ENCODE measurements at regions not wholly inside any gene's neighbourhood (a gene's known extent, or its start where the extent isn't known, plus 50 kb on each side); places are given as distances from the start of the nearest gene placed in this dataset.
"Not testable (repeated sequence)": the region's sequence is repeated elsewhere in the genome, so short reads cannot be mapped to it uniquely, and the experiment has no call there.

GRCh38 chr2:220347626-220348025 is 720.2 kb downstream of the SLC4A3 start:
- DNase-seq (ENCODE audit: low spot score): no peak

- DNase-seq (ENCODE audit: low spot score): no peak
Observed at GRCh38 chr2:220348206-220348605, 720.8 kb downstream of the SLC4A3 start.

GRCh38 chr2:220353897-220354296 is 726.5 kb downstream of the SLC4A3 start:
- no peak for DNase-seq (ENCODE audit: low spot score)

GRCh38 chr2:220356076-220356475 is 728.6 kb downstream of the SLC4A3 start:
- DNase-seq (ENCODE audit: low spot score): no peak

- DNase-seq (ENCODE audit: low spot score): no peak
Observed at GRCh38 chr2:220365023-220365422, 737.6 kb downstream of the SLC4A3 start.

- DNase-seq (ENCODE audit: low spot score): no peak
Observed at GRCh38 chr2:220366765-220367164, 739.3 kb downstream of the SLC4A3 start.

- DNase-seq (ENCODE audit: low spot score): no peak
Observed at GRCh38 chr2:220370764-220371163, 743.3 kb downstream of the SLC4A3 start.

GRCh38 chr2:220371211-220371610 is 743.8 kb downstream of the SLC4A3 start:
- no peak for DNase-seq (ENCODE audit: low spot score)

GRCh38 chr2:220373878-220374277 is 746.4 kb downstream of the SLC4A3 start:
- no peak for DNase-seq (ENCODE audit: low spot score)

- DNase-seq (ENCODE audit: low spot score): no peak
Observed at GRCh38 chr2:220374282-220374681, 746.9 kb downstream of the SLC4A3 start.

GRCh38 chr2:220377482-220378155 is 750.2 kb downstream of the SLC4A3 start:
- no peak for DNase-seq (ENCODE audit: low spot score)

GRCh38 chr2:220387758-220388157 is 760.3 kb downstream of the SLC4A3 start:
- DNase-seq (ENCODE audit: low spot score): not testable (repeated sequence)

GRCh38 chr2:220393711-220394110 is 766.3 kb downstream of the SLC4A3 start:
- DNase-seq (ENCODE audit: low spot score): no peak

GRCh38 chr2:220394433-220394832 is 767.0 kb downstream of the SLC4A3 start:
- no peak for DNase-seq (ENCODE audit: low spot score)

- DNase-seq (ENCODE audit: low spot score): no peak
Observed at GRCh38 chr2:220396287-220396686, 768.9 kb downstream of the SLC4A3 start.

- no peak for DNase-seq (ENCODE audit: low spot score)
Observed at GRCh38 chr2:220410296-220410695, 782.9 kb downstream of the SLC4A3 start.

- DNase-seq (ENCODE audit: low spot score): no peak
Observed at GRCh38 chr2:220417503-220417902, 790.1 kb downstream of the SLC4A3 start.

- no peak for DNase-seq (ENCODE audit: low spot score)
Observed at GRCh38 chr2:220419647-220420046, 792.2 kb downstream of the SLC4A3 start.

GRCh38 chr2:220420820-220421219 is 793.4 kb downstream of the SLC4A3 start:
- DNase-seq (ENCODE audit: low spot score): no peak

GRCh38 chr2:220422676-220423075 is 795.2 kb downstream of the SLC4A3 start:
- DNase-seq (ENCODE audit: low spot score): no peak

GRCh38 chr2:220424561-220424960 is 797.1 kb downstream of the SLC4A3 start:
- DNase-seq (ENCODE audit: low spot score): no peak

- no peak for DNase-seq (ENCODE audit: low spot score)
Observed at GRCh38 chr2:220432645-220433044, 805.2 kb downstream of the SLC4A3 start.

GRCh38 chr2:220433131-220433530 is 805.7 kb downstream of the SLC4A3 start:
- no peak for DNase-seq (ENCODE audit: low spot score)

GRCh38 chr2:220434385-220434784 is 807.0 kb downstream of the SLC4A3 start:
- no peak for DNase-seq (ENCODE audit: low spot score)

Data from putamen (tissue), 1 donor.